NAMALWA (cell line): ENCODE measurements at regions not wholly inside any gene's neighbourhood (a gene's known extent, or its start where the extent isn't known, plus 50 kb on each side); places are given as distances from the start of the nearest gene placed in this dataset.
A peak's percentile ranks its signal among the peaks of the same experiment; 100 is the strongest.

Experiments used
- DNase-seq: peaks from one replicate; pipeline ENCODE4 v3.0.0-alpha.2; 2015; ENCODE audit warnings: low spot score

GRCh38 chr15:39125904-39126303 is 455.0 kb upstream of the THBS1 start:
- peak; percentile 70 for DNase-seq

GRCh38 chr15:39127151-39127790 is 453.6 kb upstream of the THBS1 start:
- no peak for DNase-seq

- no peak for DNase-seq
These were observed 452.8 kb upstream of the THBS1 start for GRCh38 chr15:39127925-39128617.

GRCh38 chr15:39128746-39129145 is 452.1 kb upstream of the THBS1 start:
- DNase-seq = no peak

GRCh38 chr15:39130556-39131379 is 450.1 kb upstream of the THBS1 start:
- no peak for DNase-seq

- no peak for DNase-seq
These were observed 449.3 kb upstream of the THBS1 start for GRCh38 chr15:39131609-39132008.

GRCh38 chr15:39132070-39132469 is 448.8 kb upstream of the THBS1 start:
- no peak for DNase-seq

GRCh38 chr15:39132954-39133600 is 447.8 kb upstream of the THBS1 start:
- DNase-seq = no peak

- DNase-seq = no peak
These were observed 446.6 kb upstream of the THBS1 start for GRCh38 chr15:39134282-39134681.

GRCh38 chr15:39135989-39136388 is 444.9 kb upstream of the THBS1 start:
- DNase-seq = no peak

GRCh38 chr15:39139431-39140059 is 441.3 kb upstream of the THBS1 start:
- DNase-seq = no peak

GRCh38 chr15:39140060-39140604 is 440.7 kb upstream of the THBS1 start:
- no peak for DNase-seq

- DNase-seq = no peak
These were observed 438.4 kb upstream of the THBS1 start for GRCh38 chr15:39142500-39142899.

- no peak for DNase-seq
These were observed 437.4 kb upstream of the THBS1 start for GRCh38 chr15:39143479-39143878.

GRCh38 chr15:39144051-39144450 is 436.8 kb upstream of the THBS1 start:
- DNase-seq = no peak

- no peak for DNase-seq
These were observed 436.0 kb upstream of the THBS1 start for GRCh38 chr15:39144613-39145499.

GRCh38 chr15:39145854-39146625 is 434.8 kb upstream of the THBS1 start:
- DNase-seq = no peak

GRCh38 chr15:39149636-39150150 is 431.2 kb upstream of the THBS1 start:
- no peak for DNase-seq

GRCh38 chr15:39151545-39151944 is 429.3 kb upstream of the THBS1 start:
- DNase-seq = no peak
